SK-N-SH (cell line): ENCODE measurements at regions not wholly inside any gene's neighbourhood (a gene's known extent, or its start where the extent isn't known, plus 50 kb on each side); places are given as distances from the start of the nearest gene placed in this dataset.

Experiments
- CTCF ChIA-PET: fragments of 300-600, 350-600 bp; formaldehyde crosslinking; extraction: SDS; loops from one replicate; lab custom pipeline; 2021; lab: Yijun Ruan, JAX
- POLR2A ChIA-PET: fragments of 350-600 bp; sonication (Branson Sonifier 250); formaldehyde crosslinking; extraction: SDS; loops from one replicate; lab custom pipeline; 2020; ENCODE audit warnings: antibody characterized with exemption, inconsistent platforms; lab: Yijun Ruan, JAX
- DNase-seq: peaks from one replicate; pipeline ENCODE4 v3.0.0; 2012
- H2AFZ ChIP-seq: fragments of 200-600 bp; sonication (generic); 2 replicates; pipeline ENCODE4 v1.8.1; 2016; ENCODE audit warnings: antibody characterized with exemption, mild to moderate bottlenecking, low read depth
- H3F3A ChIP-seq: fragments of 200-600 bp; sonication (generic); replicated peaks from 2 replicates; pipeline ENCODE3; 2016; ENCODE audit warnings: antibody characterized with exemption, mild to moderate bottlenecking; ENCODE audit not compliant: insufficient read depth
- H3K27ac ChIP-seq, 2 experiments: fragments of 200-500 bp in 1 of 2; fragments of 200-600 bp in 1 of 2; sonication (Bioruptor generic) in 1 of 2; sonication (generic), shearing (Covaris generic) in 1 of 2; 2 replicates each; pipeline versions ENCODE4 v1.5.1 to v1.6.1; 2014 to 2016; ENCODE audit warnings: low read depth in 2 of 2, inconsistent platforms in 1 of 2, low read length in 1 of 2, mild to moderate bottlenecking in 1 of 2, mixed read lengths in 1 of 2
- H3K27me3 ChIP-seq: fragments of 200-600 bp; sonication (generic), shearing (Covaris generic); 2 replicates; pipeline ENCODE4 v1.6.1; 2016; ENCODE audit warnings: mixed run types; ENCODE audit not compliant: insufficient read depth
- H3K36me3 ChIP-seq, 2 experiments: fragments of 200-500 bp in 1 of 2; fragments of 200-600 bp in 1 of 2; sonication (Bioruptor generic) in 1 of 2; sonication (generic) in 1 of 2; replicated peaks in 1 of 2; 2 replicates each; pipeline versions ENCODE3 to v1.5.1; 2014 to 2016; ENCODE audit warnings: low read length in 1 of 2, mild to moderate bottlenecking in 1 of 2; ENCODE audit not compliant: insufficient read depth in 2 of 2, control insufficient read depth in 1 of 2
- H3K4me1 ChIP-seq, 2 experiments: fragments of 200-500 bp in 1 of 2; fragments of 200-600 bp in 1 of 2; sonication (Bioruptor generic) in 1 of 2; sonication (generic), shearing (Covaris generic) in 1 of 2; 2 replicates each; pipeline versions ENCODE4 v1.5.1 to v1.6.1; 2014 to 2016; ENCODE audit warnings: low read depth in 1 of 2, low read length in 1 of 2, mixed run types in 1 of 2; ENCODE audit not compliant: insufficient read depth in 2 of 2, control insufficient read depth in 1 of 2
- H3K4me2 ChIP-seq: fragments of 200-600 bp; sonication (generic), shearing (Covaris generic); 2 replicates; pipeline ENCODE4 v1.6.1; 2017; ENCODE audit warnings: mixed run types
- H3K4me3 ChIP-seq, 2 experiments: fragments of 200-500 bp in 1 of 2; fragments of 200-600 bp in 1 of 2; sonication (Bioruptor generic) in 1 of 2; sonication (generic), shearing (Covaris generic) in 1 of 2; 2 replicates each; pipeline versions ENCODE4 v1.5.1 to v1.8.1; 2014 to 2016; ENCODE audit warnings: low read depth in 2 of 2, inconsistent platforms in 1 of 2, low read length in 1 of 2, mild to moderate bottlenecking in 1 of 2, mixed read lengths in 1 of 2, moderate library complexity in 1 of 2
- H3K79me2 ChIP-seq: fragments of 200-600 bp; sonication (generic); 2 replicates; pipeline ENCODE4 v1.8.1; 2017; ENCODE audit warnings: mild to moderate bottlenecking; ENCODE audit not compliant: insufficient read depth
- H3K9ac ChIP-seq: fragments of 200-600 bp; sonication (generic); 2 replicates; pipeline ENCODE4 v1.6.1; 2017; ENCODE audit warnings: mixed run types
- H3K9me2 ChIP-seq: fragments of 200-600 bp; sonication (generic); 2 replicates; pipeline ENCODE4 v1.6.1; 2017; ENCODE audit warnings: mixed run types
- H3K9me3 ChIP-seq: fragments of 200-600 bp; sonication (generic); 2 replicates; pipeline ENCODE4 v1.6.1; 2017; ENCODE audit warnings: mixed run types, mild to moderate bottlenecking, moderate library complexity
- H4K20me1 ChIP-seq: fragments of 200-600 bp; sonication (generic); 2 replicates; pipeline ENCODE4 v1.6.1; 2017; ENCODE audit warnings: mild to moderate bottlenecking, mixed run types; ENCODE audit not compliant: insufficient read depth
- CTCF ChIP-seq: fragments of 200-600 bp; sonication (generic); IDR thresholded peaks from 2 replicates; pipeline ENCODE4 v1.6.1; 2017; ENCODE audit warnings: antibody characterized with exemption, mild to moderate bottlenecking, moderate library complexity
- ELF1 ChIP-seq: IDR thresholded peaks from 2 replicates; pipeline ENCODE4 v1.4.0; 2012
- EP300 ChIP-seq, 2 experiments: IDR thresholded peaks; 2 replicates each; pipeline versions ENCODE4 v1.4.0 to v1.6.1; 2012; ENCODE audit warnings: borderline replicate concordance in 1 of 2, low read depth in 1 of 2, low read length in 1 of 2
- FOSL2 ChIP-seq: IDR thresholded peaks from 2 replicates; pipeline ENCODE4 v1.4.0; 2012; ENCODE audit warnings: low read depth, mild to moderate bottlenecking, moderate library complexity, borderline replicate concordance
- FOXJ3 ChIP-seq: sonication (generic); formaldehyde crosslinking; IDR thresholded peaks from 2 replicates; pipeline ENCODE4 v1.5.1; 2020; ENCODE audit warnings: mild to moderate bottlenecking, missing genetic modification reagents
- FOXM1 ChIP-seq: IDR thresholded peaks from 2 replicates; pipeline ENCODE4 v1.4.0; 2012; ENCODE audit warnings: low read depth, mild to moderate bottlenecking
- GABPA ChIP-seq: IDR thresholded peaks from 2 replicates; pipeline ENCODE4 v1.4.0; 2012; ENCODE audit warnings: low read depth, mild to moderate bottlenecking
- JUND ChIP-seq: IDR thresholded peaks from 2 replicates; pipeline ENCODE4 v1.4.0; 2012
- MAX ChIP-seq: IDR thresholded peaks from 2 replicates; pipeline ENCODE4 v1.4.0; 2012; ENCODE audit warnings: low read depth
- MEF2A ChIP-seq: IDR thresholded peaks from 2 replicates; pipeline ENCODE4 v1.4.0; 2012; ENCODE audit warnings: low read depth, borderline replicate concordance
- NFIC ChIP-seq: IDR thresholded peaks from 2 replicates; pipeline ENCODE4 v1.4.0; 2012; ENCODE audit warnings: borderline replicate concordance
- NRF1 ChIP-seq: IDR thresholded peaks from 2 replicates; pipeline ENCODE4 v1.6.1; 2012; ENCODE audit warnings: low read depth, mild to moderate bottlenecking, low read length
- PBX3 ChIP-seq: IDR thresholded peaks from 2 replicates; pipeline ENCODE4; 2012
- POLR2AphosphoS5 ChIP-seq: IDR thresholded peaks from 2 replicates; pipeline ENCODE4 v1.6.1; 2012; ENCODE audit warnings: low read depth, low read length
- RAD21 ChIP-seq: IDR thresholded peaks from 2 replicates; pipeline ENCODE4 v1.6.1; 2012; ENCODE audit warnings: mild to moderate bottlenecking, low read length
- RCOR1 ChIP-seq: fragments of 150-350 bp; IDR thresholded peaks from 2 replicates; pipeline ENCODE4 v1.6.1; 2017; ENCODE audit warnings: antibody characterized with exemption, low read length
- REST ChIP-seq: IDR thresholded peaks from 2 replicates; pipeline ENCODE4 v1.6.1; 2012; ENCODE audit warnings: mild to moderate bottlenecking, low read depth, low read length, moderate library complexity
- RXRA ChIP-seq: IDR thresholded peaks from 2 replicates; pipeline ENCODE4 v1.4.0; 2012; ENCODE audit warnings: low read depth, mild to moderate bottlenecking, borderline replicate concordance
- SIN3A ChIP-seq: IDR thresholded peaks from 2 replicates; pipeline ENCODE4 v1.6.1; 2012; ENCODE audit warnings: low read depth, mild to moderate bottlenecking, low read length, moderate library complexity, borderline replicate concordance
- TCF12 ChIP-seq: IDR thresholded peaks from 2 replicates; pipeline ENCODE4 v1.4.0; 2012
- TEAD4 ChIP-seq: IDR thresholded peaks from 2 replicates; pipeline ENCODE4 v1.4.0; 2012; ENCODE audit warnings: mild to moderate bottlenecking, borderline replicate concordance; ENCODE audit not compliant: insufficient read depth
- whole genome bisulfite sequencing: methylation state at CpG from one replicate; pipeline ENCODE4 v1.1.6; 2017; ENCODE audit warnings: low lambda C conversion rate; 5-methylcytosine and 5-hydroxymethylcytosine counted together

GRCh38 chr6:48563433-48563832 lies 452.4 kb upstream of the PTCHD4 start:
- 0 out of 4 replicates have a peak, but pooled peaks cover 0 to 5% of the 10 kb centered on the region in 2 experiments for H3K4me1 ChIP-seq
- no peak overlapping the region for H3K9ac ChIP-seq
- H3K4me3 ChIP-seq = no peak overlapping the region
- H3K36me3 ChIP-seq = no peaks in the 10 kb centered on the region
- WGBS = 35% methylated on average over 1 of the region's 1 CpG
- H3F3A ChIP-seq = peaks cover 8% of the 10 kb centered on the region
- no peak overlapping the region for H3K27ac ChIP-seq
- no peaks in the 10 kb centered on the region for H3K79me2 ChIP-seq
- DNase-seq = no peak
- H3K9me3 ChIP-seq = no peaks in the 10 kb centered on the region
- ChIA-PET POLR2A (no interaction called here), CTCF (no interaction called here)
- no peaks in the 10 kb centered on the region for H3K27me3 ChIP-seq
- H4K20me1 ChIP-seq = no peaks in the 10 kb centered on the region
- no peak overlapping the region for H3K4me2 ChIP-seq
- H3K9me2 ChIP-seq = no peaks in the 10 kb centered on the region
- H2AFZ ChIP-seq = no peak overlapping the region
- no peak for TF ChIP-seq MEF2A
- TF ChIP-seq FOXJ3 (CRISPR knock-in tag) = no peak
- no peak for TF ChIP-seq REST
- TF ChIP-seq RCOR1 = no peak
- no peak for TF ChIP-seq EP300 (IDR thresholded peaks at IDR 0.05; ENCODE audit: borderline replicate concordance in 1 of 2, low read depth in 1 of 2, low read length in 1 of 2)
- no peak for TF ChIP-seq FOXM1
- TF ChIP-seq NRF1 = no peak
- TF ChIP-seq ELF1 = no peak
- no peak for TF ChIP-seq JUND
- no peak for TF ChIP-seq POLR2AphosphoS5
- TF ChIP-seq RAD21 = no peak
- no peak for TF ChIP-seq NFIC
- no peak for TF ChIP-seq RXRA
- TF ChIP-seq MAX = no peak
- TF ChIP-seq SIN3A = no peak

GRCh38 chr6:48560408-48560807 lies 449.4 kb upstream of the PTCHD4 start:
- Histone ChIP-seq H3K9me2 (no peaks in the 10 kb centered on the region), H3K79me2 (no peaks in the 10 kb centered on the region)
- ChIA-PET POLR2A (no interaction called here), CTCF (no interaction called here)
- DNase-seq = no peak
- TF ChIP-seq RXRA (no peak), JUND (peak; percentile 25; the same call in 1 of the 2 replicates), CTCF (no peak), RCOR1 (no peak), PBX3 (peak; percentile 67), FOXM1 (no peak), TEAD4 (no peak), TCF12 (no peak), SIN3A (no peak), GABPA (no peak), FOSL2 (peak; percentile 38; the same call in 1 of the 2 replicates)
- TF ChIP-seq, all 33 proteins: peak for 3
- Histone ChIP-seq H3K36me3 (no peaks in the 10 kb centered on the region), H3K4me3 (no peak overlapping the region), H3F3A (no peaks in the 10 kb centered on the region), H3K4me1 (0 out of 4 replicates have a peak, but pooled peaks cover 0 to 5% of the 10 kb centered on the region in 2 experiments), H2AFZ (no peak overlapping the region), H3K27ac (no peak overlapping the region), H3K9ac (no peak overlapping the region), H3K4me2 (no peak overlapping the region), H3K27me3 (no peaks in the 10 kb centered on the region), H3K9me3 (0 out of 2 replicates have a peak, but pooled peaks cover under 1% of the 10 kb centered on the region), H4K20me1 (no peaks in the 10 kb centered on the region)
- 4% methylated on average over 3 of the region's 3 CpGs for WGBS
